ENCODE measurements at regions not wholly inside any gene's neighbourhood (a gene's known extent, or its start where the extent isn't known, plus 50 kb on each side); places are given as distances from the start of the nearest gene placed in this dataset.

DNA sequence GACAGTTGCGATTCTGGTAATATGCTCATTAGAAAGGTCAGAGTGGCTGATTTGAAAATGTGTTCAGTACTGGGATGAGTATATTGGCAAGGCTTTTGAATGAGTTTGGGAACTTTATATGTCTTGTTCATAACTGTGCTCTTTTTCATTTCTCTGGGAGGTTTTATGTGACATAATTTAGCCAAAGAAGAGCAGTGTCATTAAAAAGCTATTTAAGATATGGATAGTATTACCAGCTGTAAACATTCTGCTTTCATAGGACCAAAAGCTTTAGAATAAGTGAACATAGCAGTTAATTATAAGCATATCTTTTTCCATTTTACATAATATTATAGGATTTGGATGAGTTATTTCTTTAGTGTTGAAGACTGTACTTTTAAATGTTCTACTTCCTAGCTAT, 260.4 kb downstream of the TTC6 start:
- ChIA-PET CTCF (interaction anchor here (0.6 to 1.2 kb wide), 3 partner anchors 116 to 610 kb away, joined by 3 to 4 read pairs (median 3); no protein-coding TSS in a partner anchor), POLR2A (no interaction called here)
- Histone ChIP-seq H3K4me1 (ENCODE audit: control insufficient read depth, insufficient read depth, low read length) (no peaks in the 10 kb centered on the region), H3K4me3 (ENCODE audit: low read depth, low read length) (no peak overlapping the region), H3K9me3 (ENCODE audit: control insufficient read depth, insufficient read depth, low read depth, low read length) (no peaks in the 10 kb centered on the region), H3K36me3 (ENCODE audit: control insufficient read depth in 2 of 2, insufficient read depth in 1 of 2, low read length in 2 of 2) (no peaks in the 10 kb centered on the region), H3K27ac (ENCODE audit: extremely low read depth, low read depth, low read length) (no peak overlapping the region)
- TF ChIP-seq ZNF529 (tag by site-specific recombination; IDR thresholded peaks at IDR 0.05; ENCODE audit: insufficient replicate concordance) (no peak), ZNF202 (tag by site-specific recombination; IDR thresholded peaks at IDR 0.05; ENCODE audit: borderline replicate concordance) (no peak), ZNF132 (tag by site-specific recombination; IDR thresholded peaks at IDR 0.05; ENCODE audit: borderline replicate concordance) (no peak), ZNF670 (tag by site-specific recombination; IDR thresholded peaks at IDR 0.05; ENCODE audit: low read depth) (no peak), ZEB2 (tag by site-specific recombination; IDR thresholded peaks at IDR 0.05) (no peak), ZNF426 (tag by site-specific recombination; IDR thresholded peaks at IDR 0.05) (no peak), ZNF777 (tag by site-specific recombination; IDR thresholded peaks at IDR 0.05; ENCODE audit: borderline replicate concordance) (no peak), ZNF571 (tag by site-specific recombination; IDR thresholded peaks at IDR 0.05) (no peak), ZNF214 (tag by site-specific recombination; IDR thresholded peaks at IDR 0.05; ENCODE audit: borderline replicate concordance) (no peak), ZNF140 (tag by site-specific recombination; IDR thresholded peaks at IDR 0.05) (no peak), ZNF548 (tag by site-specific recombination; IDR thresholded peaks at IDR 0.05) (no peak), ZFP3 (tag by site-specific recombination; IDR thresholded peaks at IDR 0.05; ENCODE audit: low read depth) (no peak)
- TF ChIP-seq, protein P1, sequence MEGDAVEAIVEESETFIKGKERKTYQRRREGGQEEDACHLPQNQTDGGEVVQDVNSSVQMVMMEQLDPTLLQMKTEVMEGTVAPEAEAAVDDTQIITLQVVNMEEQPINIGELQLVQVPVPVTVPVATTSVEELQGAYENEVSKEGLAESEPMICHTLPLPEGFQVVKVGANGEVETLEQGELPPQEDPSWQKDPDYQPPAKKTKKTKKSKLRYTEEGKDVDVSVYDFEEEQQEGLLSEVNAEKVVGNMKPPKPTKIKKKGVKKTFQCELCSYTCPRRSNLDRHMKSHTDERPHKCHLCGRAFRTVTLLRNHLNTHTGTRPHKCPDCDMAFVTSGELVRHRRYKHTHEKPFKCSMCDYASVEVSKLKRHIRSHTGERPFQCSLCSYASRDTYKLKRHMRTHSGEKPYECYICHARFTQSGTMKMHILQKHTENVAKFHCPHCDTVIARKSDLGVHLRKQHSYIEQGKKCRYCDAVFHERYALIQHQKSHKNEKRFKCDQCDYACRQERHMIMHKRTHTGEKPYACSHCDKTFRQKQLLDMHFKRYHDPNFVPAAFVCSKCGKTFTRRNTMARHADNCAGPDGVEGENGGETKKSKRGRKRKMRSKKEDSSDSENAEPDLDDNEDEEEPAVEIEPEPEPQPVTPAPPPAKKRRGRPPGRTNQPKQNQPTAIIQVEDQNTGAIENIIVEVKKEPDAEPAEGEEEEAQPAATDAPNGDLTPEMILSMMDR (tag by site-specific recombination; IDR thresholded peaks at IDR 0.05) = no peak
- TF ChIP-seq, protein P2, sequence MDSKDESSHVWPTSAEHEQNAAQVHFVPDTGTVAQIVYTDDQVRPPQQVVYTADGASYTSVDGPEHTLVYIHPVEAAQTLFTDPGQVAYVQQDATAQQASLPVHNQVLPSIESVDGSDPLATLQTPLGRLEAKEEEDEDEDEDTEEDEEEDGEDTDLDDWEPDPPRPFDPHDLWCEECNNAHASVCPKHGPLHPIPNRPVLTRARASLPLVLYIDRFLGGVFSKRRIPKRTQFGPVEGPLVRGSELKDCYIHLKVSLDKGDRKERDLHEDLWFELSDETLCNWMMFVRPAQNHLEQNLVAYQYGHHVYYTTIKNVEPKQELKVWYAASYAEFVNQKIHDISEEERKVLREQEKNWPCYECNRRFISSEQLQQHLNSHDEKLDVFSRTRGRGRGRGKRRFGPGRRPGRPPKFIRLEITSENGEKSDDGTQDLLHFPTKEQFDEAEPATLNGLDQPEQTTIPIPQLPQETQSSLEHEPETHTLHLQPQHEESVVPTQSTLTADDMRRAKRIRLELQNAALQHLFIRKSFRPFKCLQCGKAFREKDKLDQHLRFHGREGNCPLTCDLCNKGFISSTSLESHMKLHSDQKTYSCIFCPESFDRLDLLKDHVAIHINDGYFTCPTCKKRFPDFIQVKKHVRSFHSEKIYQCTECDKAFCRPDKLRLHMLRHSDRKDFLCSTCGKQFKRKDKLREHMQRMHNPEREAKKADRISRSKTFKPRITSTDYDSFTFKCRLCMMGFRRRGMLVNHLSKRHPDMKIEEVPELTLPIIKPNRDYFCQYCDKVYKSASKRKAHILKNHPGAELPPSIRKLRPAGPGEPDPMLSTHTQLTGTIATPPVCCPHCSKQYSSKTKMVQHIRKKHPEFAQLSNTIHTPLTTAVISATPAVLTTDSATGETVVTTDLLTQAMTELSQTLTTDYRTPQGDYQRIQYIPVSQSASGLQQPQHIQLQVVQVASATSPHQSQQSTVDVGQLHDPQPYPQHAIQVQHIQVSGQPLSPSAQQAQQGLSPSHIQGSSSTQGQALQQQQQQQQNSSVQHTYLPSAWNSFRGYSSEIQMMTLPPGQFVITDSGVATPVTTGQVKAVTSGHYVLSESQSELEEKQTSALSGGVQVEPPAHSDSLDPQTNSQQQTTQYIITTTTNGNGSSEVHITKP (tag by site-specific recombination; IDR thresholded peaks at IDR 0.05) = no peak
- TF ChIP-seq, protein P3, sequence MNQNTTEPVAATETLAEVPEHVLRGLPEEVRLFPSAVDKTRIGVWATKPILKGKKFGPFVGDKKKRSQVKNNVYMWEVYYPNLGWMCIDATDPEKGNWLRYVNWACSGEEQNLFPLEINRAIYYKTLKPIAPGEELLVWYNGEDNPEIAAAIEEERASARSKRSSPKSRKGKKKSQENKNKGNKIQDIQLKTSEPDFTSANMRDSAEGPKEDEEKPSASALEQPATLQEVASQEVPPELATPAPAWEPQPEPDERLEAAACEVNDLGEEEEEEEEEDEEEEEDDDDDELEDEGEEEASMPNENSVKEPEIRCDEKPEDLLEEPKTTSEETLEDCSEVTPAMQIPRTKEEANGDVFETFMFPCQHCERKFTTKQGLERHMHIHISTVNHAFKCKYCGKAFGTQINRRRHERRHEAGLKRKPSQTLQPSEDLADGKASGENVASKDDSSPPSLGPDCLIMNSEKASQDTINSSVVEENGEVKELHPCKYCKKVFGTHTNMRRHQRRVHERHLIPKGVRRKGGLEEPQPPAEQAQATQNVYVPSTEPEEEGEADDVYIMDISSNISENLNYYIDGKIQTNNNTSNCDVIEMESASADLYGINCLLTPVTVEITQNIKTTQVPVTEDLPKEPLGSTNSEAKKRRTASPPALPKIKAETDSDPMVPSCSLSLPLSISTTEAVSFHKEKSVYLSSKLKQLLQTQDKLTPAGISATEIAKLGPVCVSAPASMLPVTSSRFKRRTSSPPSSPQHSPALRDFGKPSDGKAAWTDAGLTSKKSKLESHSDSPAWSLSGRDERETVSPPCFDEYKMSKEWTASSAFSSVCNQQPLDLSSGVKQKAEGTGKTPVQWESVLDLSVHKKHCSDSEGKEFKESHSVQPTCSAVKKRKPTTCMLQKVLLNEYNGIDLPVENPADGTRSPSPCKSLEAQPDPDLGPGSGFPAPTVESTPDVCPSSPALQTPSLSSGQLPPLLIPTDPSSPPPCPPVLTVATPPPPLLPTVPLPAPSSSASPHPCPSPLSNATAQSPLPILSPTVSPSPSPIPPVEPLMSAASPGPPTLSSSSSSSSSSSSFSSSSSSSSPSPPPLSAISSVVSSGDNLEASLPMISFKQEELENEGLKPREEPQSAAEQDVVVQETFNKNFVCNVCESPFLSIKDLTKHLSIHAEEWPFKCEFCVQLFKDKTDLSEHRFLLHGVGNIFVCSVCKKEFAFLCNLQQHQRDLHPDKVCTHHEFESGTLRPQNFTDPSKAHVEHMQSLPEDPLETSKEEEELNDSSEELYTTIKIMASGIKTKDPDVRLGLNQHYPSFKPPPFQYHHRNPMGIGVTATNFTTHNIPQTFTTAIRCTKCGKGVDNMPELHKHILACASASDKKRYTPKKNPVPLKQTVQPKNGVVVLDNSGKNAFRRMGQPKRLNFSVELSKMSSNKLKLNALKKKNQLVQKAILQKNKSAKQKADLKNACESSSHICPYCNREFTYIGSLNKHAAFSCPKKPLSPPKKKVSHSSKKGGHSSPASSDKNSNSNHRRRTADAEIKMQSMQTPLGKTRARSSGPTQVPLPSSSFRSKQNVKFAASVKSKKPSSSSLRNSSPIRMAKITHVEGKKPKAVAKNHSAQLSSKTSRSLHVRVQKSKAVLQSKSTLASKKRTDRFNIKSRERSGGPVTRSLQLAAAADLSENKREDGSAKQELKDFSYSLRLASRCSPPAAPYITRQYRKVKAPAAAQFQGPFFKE (tag by site-specific recombination; IDR thresholded peaks at IDR 0.05; ENCODE audit: borderline replicate concordance) = no peak
